H9 (cell line): ENCODE measurements at regions not wholly inside any gene's neighbourhood (a gene's known extent, or its start where the extent isn't known, plus 50 kb on each side); places are given as distances from the start of the nearest gene placed in this dataset.

Experiments used
- DNase-seq: peaks from one replicate; pipeline ENCODE4 v3.0.0-alpha.2; 2017
- H2AFZ ChIP-seq: one replicate; pipeline ENCODE4 v1.6.1; 2013; ENCODE audit warnings: mild to moderate bottlenecking, low read length, control low read depth, moderate library complexity
- H2AK5ac ChIP-seq: 2 replicates; pipeline ENCODE4 v1.6.1; 2013; ENCODE audit warnings: low read length, control low read depth, mixed read lengths; ENCODE audit not compliant: insufficient read length
- H2BK120ac ChIP-seq: one replicate; pipeline ENCODE4 v1.6.1; 2013; ENCODE audit warnings: low read depth, mild to moderate bottlenecking, low read length, control low read depth, inconsistent platforms; ENCODE audit not compliant: poor library complexity, severe bottlenecking
- H2BK12ac ChIP-seq: 2 replicates; pipeline ENCODE4 v1.6.1; 2013; ENCODE audit warnings: low read length, control low read depth, mixed read lengths, low read depth; ENCODE audit not compliant: insufficient read length
- H2BK15ac ChIP-seq: 2 replicates; pipeline ENCODE4 v1.6.1; 2013; ENCODE audit warnings: low read depth, low read length, control low read depth
- H2BK20ac ChIP-seq: one replicate; pipeline ENCODE4 v1.6.1; 2013; ENCODE audit warnings: low read depth, mild to moderate bottlenecking, low read length, control low read depth, inconsistent platforms; ENCODE audit not compliant: poor library complexity, severe bottlenecking
- H2BK5ac ChIP-seq: 2 replicates; pipeline ENCODE4 v1.6.1; 2013; ENCODE audit warnings: low read length, control low read depth, mixed read lengths; ENCODE audit not compliant: insufficient read length
- H3K14ac ChIP-seq: 2 replicates; pipeline ENCODE4 v1.6.1; 2013; ENCODE audit warnings: low read length, control low read depth; ENCODE audit not compliant: insufficient read depth
- H3K18ac ChIP-seq: 2 replicates; pipeline ENCODE4 v1.6.1; 2013; ENCODE audit warnings: low read depth, mild to moderate bottlenecking, mixed read lengths, low read length, control low read depth; ENCODE audit not compliant: insufficient read length
- H3K23ac ChIP-seq: 2 replicates; pipeline ENCODE4 v1.6.1; 2013; ENCODE audit warnings: low read length, control low read depth, mixed read lengths, low read depth; ENCODE audit not compliant: insufficient read length
- H3K23me2 ChIP-seq: 2 replicates; pipeline ENCODE4 v1.6.1; 2013; ENCODE audit warnings: low read depth, mild to moderate bottlenecking, mixed read lengths, low read length, control low read depth; ENCODE audit not compliant: insufficient read length, poor library complexity, severe bottlenecking
- H3K27ac ChIP-seq: 2 replicates; pipeline ENCODE4 v1.5.1; 2013; ENCODE audit warnings: low read length, control low read depth, mixed read lengths, low read depth; ENCODE audit not compliant: insufficient read length
- H3K27me3 ChIP-seq: 2 replicates; pipeline ENCODE4 v1.6.1; 2013; ENCODE audit warnings: low read length, control low read depth, inconsistent platforms; ENCODE audit not compliant: insufficient read depth
- H3K4ac ChIP-seq: 2 replicates; pipeline ENCODE4 v1.6.1; 2013; ENCODE audit warnings: low read depth, mild to moderate bottlenecking, control low read depth, inconsistent platforms, low read length, moderate library complexity
- H3K4me1 ChIP-seq: 2 replicates; pipeline ENCODE4 v1.6.1; 2013; ENCODE audit warnings: low read length, control low read depth, inconsistent platforms; ENCODE audit not compliant: insufficient read depth
- H3K4me2 ChIP-seq: 2 replicates; pipeline ENCODE4 v1.6.1; 2013; ENCODE audit warnings: low read length, control low read depth, mixed read lengths; ENCODE audit not compliant: insufficient read length, insufficient read depth
- H3K56ac ChIP-seq: 2 replicates; pipeline ENCODE4 v1.6.1; 2013; ENCODE audit warnings: low read depth, mild to moderate bottlenecking, mixed read lengths, low read length, control low read depth; ENCODE audit not compliant: insufficient read length
- H3K79me1 ChIP-seq: 2 replicates; pipeline ENCODE4 v1.6.1; 2013; ENCODE audit warnings: low read depth, mild to moderate bottlenecking, moderate library complexity, low read length, control low read depth, inconsistent platforms; ENCODE audit not compliant: insufficient read depth, poor library complexity, severe bottlenecking
- H3K79me2 ChIP-seq: 2 replicates; pipeline ENCODE4 v1.6.1; 2013; ENCODE audit warnings: low read length, control low read depth, inconsistent platforms; ENCODE audit not compliant: insufficient read depth
- H3K9ac ChIP-seq: 2 replicates; pipeline ENCODE4 v1.6.1; 2013; ENCODE audit warnings: low read length, control low read depth, mixed read lengths; ENCODE audit not compliant: insufficient read length; ENCODE audit errors: extremely low read depth
- H3K9me3 ChIP-seq: one replicate; pipeline ENCODE4 v1.6.1; 2013; ENCODE audit warnings: low read depth, low read length, inconsistent platforms; ENCODE audit not compliant: control insufficient read depth
- H3T11ph ChIP-seq: one replicate; pipeline ENCODE4 v1.6.1; 2013; ENCODE audit warnings: mild to moderate bottlenecking, low read length, control low read depth, inconsistent platforms
- H4K20me1 ChIP-seq: one replicate; pipeline ENCODE4 v1.6.1; 2013; ENCODE audit not compliant: control insufficient read depth, insufficient read length, insufficient read depth
- H4K5ac ChIP-seq: 2 replicates; pipeline ENCODE4 v1.6.1; 2013; ENCODE audit warnings: low read depth, mild to moderate bottlenecking, mixed read lengths, low read length, control low read depth; ENCODE audit not compliant: insufficient read length
- H4K8ac ChIP-seq: replicated peaks from 2 replicates; pipeline ENCODE4 v1.6.1; 2013; ENCODE audit warnings: low read length, control low read depth, mixed read lengths, low read depth; ENCODE audit not compliant: insufficient read length
- H4K91ac ChIP-seq: 2 replicates; pipeline ENCODE4 v1.6.1; 2013; ENCODE audit warnings: low read depth, mild to moderate bottlenecking, moderate library complexity, mixed read lengths, low read length, control low read depth; ENCODE audit not compliant: insufficient read length
- H3K27ac Mint-ChIP-seq, 3 experiments: 2 replicates in 2 of 3; 3 replicates in 1 of 3; pipeline ENCODE4 v1.8.0; 2020 to 2021; ENCODE audit warnings: mixed read lengths in 3 of 3, mild to moderate bottlenecking in 1 of 3, moderate library complexity in 1 of 3
- H3K27me3 Mint-ChIP-seq: 2 replicates; pipeline ENCODE4 v1.8.0; 2021; ENCODE audit warnings: low read depth, mild to moderate bottlenecking, moderate library complexity, mixed read lengths
- H3K36me3 Mint-ChIP-seq, 3 experiments: 2 replicates in 2 of 3; 3 replicates in 1 of 3; pipeline ENCODE4 v1.8.0; 2020 to 2021; ENCODE audit warnings: low read depth in 3 of 3, mixed read lengths in 3 of 3; ENCODE audit not compliant: insufficient read depth in 1 of 3
- H3K4me1 Mint-ChIP-seq, 2 experiments: 2 replicates each; pipeline ENCODE4 v1.8.0; 2020; ENCODE audit warnings: mixed read lengths in 2 of 2
- H3K4me3 Mint-ChIP-seq, 2 experiments: 2 replicates in 1 of 2; 3 replicates in 1 of 2; pipeline ENCODE4 v1.8.0; 2020 to 2021; ENCODE audit warnings: mild to moderate bottlenecking in 2 of 2, mixed read lengths in 2 of 2, moderate library complexity in 1 of 2
- H3K9me3 Mint-ChIP-seq, 2 experiments: 2 replicates in 1 of 2; 3 replicates in 1 of 2; pipeline ENCODE4 v1.8.0; 2020; ENCODE audit warnings: mild to moderate bottlenecking in 2 of 2, mixed read lengths in 2 of 2, moderate library complexity in 1 of 2
- CTCF ChIP-seq: fragments of 200-600 bp; sonication (generic); conservative IDR thresholded peaks from 3 replicates; pipeline ENCODE4 v1.8.0; 2021; ENCODE audit warnings: antibody characterized with exemption, mild to moderate bottlenecking
- WGBS: extraction: QIAGEN DNeasy Blood & Tissue Kit; methylation state at CpG from one replicate; pipeline ENCODE4 v1.1.7; 2013; ENCODE audit warnings: missing lambda C conversion rate, low lambda C conversion rate, mixed read lengths; ENCODE audit not compliant: insufficient read length; ENCODE audit errors: extremely low coverage; 5-methylcytosine and 5-hydroxymethylcytosine counted together

- Mint-ChIP-seq H3K4me1 (no peaks in the 10 kb centered on the region), H3K27me3 (no peaks in the 10 kb centered on the region)
These were observed 796.5 kb upstream of the LRRC4C start for GRCh38 chr11:42255906-42256305.

More at GRCh38 chr11:42255906-42256305, 796.5 kb upstream of the LRRC4C start:
- H3T11ph ChIP-seq, result no peak overlapping the region
- no peak overlapping the region for H3K56ac ChIP-seq
- no peak overlapping the region for H3K9ac ChIP-seq
- H3K18ac ChIP-seq, result no peak overlapping the region
- no CpG with 5 or more reads among the region's 1 CpG for WGBS
- no peak overlapping the region for H4K5ac ChIP-seq
- no peak overlapping the region for H2BK15ac ChIP-seq
- no peak overlapping the region for H2BK20ac ChIP-seq
- H3K4ac ChIP-seq, result no peak overlapping the region
- H3K27me3 ChIP-seq, result no peaks in the 10 kb centered on the region
- no peak for TF ChIP-seq CTCF
- no peaks in the 10 kb centered on the region for H3K4me1 ChIP-seq
- H2BK12ac ChIP-seq, result no peak overlapping the region
- no peaks in the 10 kb centered on the region for H3K79me2 ChIP-seq
- peaks cover 0 to 5% (median 0%) of the 10 kb centered on the region in 3 experiments; a peak in 1 of 7 replicates for H3K36me3 Mint-ChIP-seq
- no peak overlapping the region for H2AK5ac ChIP-seq
- H3K9me3 Mint-ChIP-seq, result peaks cover 6% of the 10 kb centered on the region in 2 experiments; a peak in 3 of 5 replicates
- no peak overlapping the region for H4K91ac ChIP-seq
- H2AFZ ChIP-seq, result no peak overlapping the region
- H3K23me2 ChIP-seq, result no peaks in the 10 kb centered on the region
- no peaks in the 10 kb centered on the region for H3K9me3 ChIP-seq
- no peak overlapping the region for H3K4me2 ChIP-seq
- no peak overlapping the region for H3K27ac Mint-ChIP-seq
- H4K20me1 ChIP-seq, result no peaks in the 10 kb centered on the region
- H3K79me1 ChIP-seq, result no peaks in the 10 kb centered on the region
- H2BK120ac ChIP-seq, result no peak overlapping the region
- H3K27ac ChIP-seq, result no peak overlapping the region
- H3K23ac ChIP-seq, result no peak overlapping the region
- no peak for DNase-seq
- H2BK5ac ChIP-seq, result no peak overlapping the region
- no peak overlapping the region for H4K8ac ChIP-seq
- H3K14ac ChIP-seq, result no peak overlapping the region
- H3K4me3 Mint-ChIP-seq, result no peak overlapping the region
